Brain microvascular endothelial cell (primary cell): ENCODE measurements at regions not wholly inside any gene's neighbourhood (a gene's known extent, or its start where the extent isn't known, plus 50 kb on each side); places are given as distances from the start of the nearest gene placed in this dataset.

ENCODE experiments used
- DNase-seq: peaks from one replicate; pipeline ENCODE4 v3.0.0-alpha.2; 2020
- H3K27ac ChIP-seq: fragments of 250-450 bp; sonication (Bioruptor Pico); 2 replicates; pipeline ENCODE4 v1.5.1; 2020; ENCODE audit warnings: mild to moderate bottlenecking, moderate library complexity
- H3K27me3 ChIP-seq: fragments of 250-450 bp; sonication (Bioruptor Pico); replicated peaks from 2 replicates; pipeline ENCODE4 v1.5.1; 2020; ENCODE audit warnings: mild to moderate bottlenecking
- H3K36me3 ChIP-seq: fragments of 250-450 bp; sonication (Bioruptor Pico); replicated peaks from 2 replicates; pipeline ENCODE4 v1.5.1; 2020; ENCODE audit warnings: mild to moderate bottlenecking
- H3K4me3 ChIP-seq: 2 replicates; pipeline ENCODE4 v1.5.1; 2011; ENCODE audit warnings: low read depth, mild to moderate bottlenecking, control low read depth, low read length, moderate library complexity
- CTCF ChIP-seq: IDR thresholded peaks from 2 replicates; pipeline ENCODE4 v1.5.1; 2011; ENCODE audit warnings: low read depth, mild to moderate bottlenecking, moderate library complexity, low read length, control low read depth, inconsistent platforms; ENCODE audit errors: missing control alignments
- in situ Hi-C: cut with HindIII; loops from 2 replicates; pipeline ENCODE4 v1.10.0; 2017; ENCODE audit warnings: low sequenced_read_pairs, low pct_ligation_motif_present

- in situ Hi-C loops, result no loop called here
- no peak for TF ChIP-seq CTCF
- H3K27ac ChIP-seq, result no peak overlapping the region
- H3K4me3 ChIP-seq, result no peak overlapping the region
- no peaks in the 10 kb centered on the region for H3K36me3 ChIP-seq
- no peaks in the 10 kb centered on the region for H3K27me3 ChIP-seq
- no peak for DNase-seq
Observed at GRCh38 chr3:80535286-80535685, 767.5 kb upstream of the ROBO1 start.

- TF ChIP-seq CTCF, result no peak
- Histone ChIP-seq H3K36me3 (no peaks in the 10 kb centered on the region), H3K4me3 (no peak overlapping the region), H3K27me3 (no peaks in the 10 kb centered on the region), H3K27ac (no peak overlapping the region)
- in situ Hi-C loops, result no loop called here
- no peak for DNase-seq
Observed at GRCh38 chr3:80533553-80533952, 765.8 kb upstream of the ROBO1 start.

- in situ Hi-C loops, result no loop called here
- DNase-seq, result no peak
- H3K36me3 ChIP-seq, result no peaks in the 10 kb centered on the region
- peak; percentile 35 for TF ChIP-seq CTCF
- H3K4me3 ChIP-seq, result no peak overlapping the region
- H3K27me3 ChIP-seq, result no peaks in the 10 kb centered on the region
- no peak overlapping the region for H3K27ac ChIP-seq
Observed at GRCh38 chr3:80526153-80526552, 758.4 kb upstream of the ROBO1 start.

DNA sequence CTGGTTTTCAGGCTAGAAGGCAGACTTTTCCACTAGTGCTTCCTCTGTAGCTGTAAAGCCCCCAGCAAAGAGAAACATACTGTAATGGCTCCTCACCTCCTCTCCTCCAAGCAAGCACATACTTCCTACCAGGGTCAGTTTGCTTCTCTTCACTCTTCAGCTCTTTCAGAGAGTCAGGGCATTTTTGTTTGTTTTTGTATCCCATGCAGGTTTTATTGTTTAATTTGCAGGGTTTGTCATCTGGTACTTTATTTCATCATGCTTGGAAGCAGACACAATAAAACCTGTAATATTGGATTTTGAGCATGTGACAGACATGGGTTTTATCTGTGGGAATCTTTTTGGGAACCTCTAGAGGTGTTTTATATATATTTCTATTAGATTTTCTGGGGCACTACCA lies 753.3 kb upstream of the ROBO1 start:
- in situ Hi-C loops, result no loop called here
- TF ChIP-seq CTCF, result no peak
- H3K27ac ChIP-seq, result no peak overlapping the region
- H3K36me3 ChIP-seq, result no peaks in the 10 kb centered on the region
- no peaks in the 10 kb centered on the region for H3K27me3 ChIP-seq
- no peak for DNase-seq
- no peak overlapping the region for H3K4me3 ChIP-seq

GRCh38 chr3:80519436-80519835 lies 751.6 kb upstream of the ROBO1 start:
- Histone ChIP-seq H3K27ac (no peak overlapping the region), H3K4me3 (no peak overlapping the region), H3K36me3 (no peaks in the 10 kb centered on the region), H3K27me3 (no peaks in the 10 kb centered on the region)
- TF ChIP-seq CTCF, result no peak
- no peak for DNase-seq
- in situ Hi-C loops, result no loop called here

DNA sequence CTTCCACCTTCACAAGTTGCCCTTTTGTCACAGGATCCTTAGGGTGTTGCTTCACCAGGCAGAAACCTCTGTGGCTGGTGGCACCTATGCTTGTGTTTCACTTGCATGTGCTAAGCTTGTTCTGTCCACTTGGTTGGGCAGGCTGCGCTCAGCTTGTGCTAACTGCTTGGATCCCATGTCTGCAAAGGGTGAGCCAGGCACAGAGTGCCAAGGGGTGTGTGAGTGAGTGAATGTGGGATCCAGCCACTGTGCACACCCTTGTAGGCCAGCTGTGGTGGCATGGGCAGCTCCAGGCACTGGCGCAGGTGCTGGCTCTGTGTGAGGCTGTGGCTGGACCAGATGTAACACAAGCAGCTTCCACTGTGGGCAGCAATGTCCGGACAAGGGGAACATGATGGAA lies 728.7 kb upstream of the ROBO1 start:
- in situ Hi-C loops, result no loop called here
- no peak for TF ChIP-seq CTCF
- Histone ChIP-seq H3K27me3 (no peaks in the 10 kb centered on the region), H3K36me3 (no peaks in the 10 kb centered on the region), H3K4me3 (no peak overlapping the region), H3K27ac (no peak overlapping the region)
- no peak for DNase-seq
